Activated CD4-positive, alpha-beta T cell treated with anti-CD3 and anti-CD28 coated beads for 36 hours (primary cell): ENCODE measurements at regions not wholly inside any gene's neighbourhood (a gene's known extent, or its start where the extent isn't known, plus 50 kb on each side); places are given as distances from the start of the nearest gene placed in this dataset.

Source experiments
- ATAC-seq: fragments of 200-7000 bp; cut with Tn5 transposase; one replicate; pipeline ENCODE4 v1.10.0; 2021; ENCODE audit warnings: mild to moderate bottlenecking, moderate library complexity
- CTCF ChIA-PET: fragments of 350-600 bp; sonication (Branson Sonifier 250); formaldehyde crosslinking; loops from one replicate; lab custom pipeline; 2021; ENCODE audit warnings: antibody characterized with exemption; lab: Charles Lee
- POLR2A ChIA-PET: fragments of 350-600 bp; sonication (Branson Sonifier 250); formaldehyde crosslinking; loops from one replicate; lab custom pipeline; 2021; ENCODE audit warnings: antibody characterized with exemption, inconsistent platforms; lab: Charles Lee
- DNase-seq: peaks from one replicate; pipeline ENCODE4 v3.0.0-alpha.2; 2020
- H3K27ac Mint-ChIP-seq: one replicate; pipeline ENCODE4 v1.8.0; 2021; ENCODE audit warnings: mixed read lengths
- H3K27me3 Mint-ChIP-seq: one replicate; pipeline ENCODE4 v1.8.0; 2021; ENCODE audit warnings: mixed read lengths
- H3K36me3 Mint-ChIP-seq: one replicate; pipeline ENCODE4 v1.8.0; 2021; ENCODE audit warnings: low read depth, mixed read lengths
- H3K4me1 Mint-ChIP-seq: one replicate; pipeline ENCODE4 v1.8.0; 2021; ENCODE audit warnings: mixed read lengths
- H3K4me3 Mint-ChIP-seq: one replicate; pipeline ENCODE4 v1.8.0; 2021; ENCODE audit warnings: mild to moderate bottlenecking, moderate library complexity, mixed read lengths
- H3K9me3 Mint-ChIP-seq: one replicate; pipeline ENCODE4 v1.8.0; 2021; ENCODE audit warnings: low read depth, mixed read lengths
- intact Hi-C, 2 experiments: fragments of 100-400 bp; cut with DNase I in 1 of 2; cut with micrococcal nuclease in 1 of 2; formaldehyde crosslinking; loops; one replicate each; pipeline versions ENCODE4 v1.14.2 to v1.15.1; 2022 to 2024; cut with DNase I, micrococcal nuclease

DNA sequence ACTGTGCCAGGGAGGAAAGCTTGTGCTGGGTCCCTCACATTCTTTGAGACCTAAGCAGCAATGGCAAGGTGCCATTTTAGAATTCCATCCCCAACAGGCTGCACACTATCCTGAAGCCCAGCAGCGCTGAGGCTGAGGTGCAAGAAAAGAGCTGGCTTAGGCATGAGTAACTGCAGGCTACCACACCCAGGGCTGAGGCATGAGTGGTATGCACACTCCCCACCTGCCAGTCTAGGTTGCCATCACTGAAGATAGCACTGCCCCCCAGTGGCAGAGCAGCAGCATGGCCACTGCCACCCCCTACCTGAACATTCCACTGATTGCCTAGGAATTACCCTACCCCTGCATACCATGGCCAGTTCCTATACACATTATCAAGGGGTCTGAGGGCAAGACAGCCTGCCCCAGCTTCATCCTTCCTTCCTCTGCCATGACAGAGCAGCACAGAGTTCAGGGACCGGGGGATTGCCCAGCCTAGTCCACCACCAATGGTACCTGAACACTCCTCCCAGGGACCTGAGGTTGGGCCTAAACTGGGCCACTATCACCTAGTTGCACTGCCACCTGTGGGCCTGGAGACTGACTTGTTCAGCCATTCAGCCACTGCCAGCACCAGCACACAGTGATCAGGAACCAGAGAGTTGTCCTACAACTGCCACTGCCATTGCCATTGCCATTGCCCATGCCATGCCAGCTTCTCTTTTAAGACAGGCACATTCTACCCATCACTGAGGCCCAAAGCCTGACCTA is 129.8 kb downstream of the SATB1 start:
- intact Hi-C loops, result loop anchor here in 1 of 2 experiments (1.0 kb wide), 1 partner anchor 401 kb away; no protein-coding TSS in a partner anchor
- H3K27me3 Mint-ChIP-seq, result no peaks in the 10 kb centered on the region
- H3K4me1 Mint-ChIP-seq, result no peaks in the 10 kb centered on the region
- no peak overlapping the region for H3K4me3 Mint-ChIP-seq
- peaks cover 10% of the 10 kb centered on the region for H3K9me3 Mint-ChIP-seq
- H3K36me3 Mint-ChIP-seq, result peaks cover 7% of the 10 kb centered on the region
- peak; percentile 71 for DNase-seq
- ChIA-PET POLR2A (no interaction called here), CTCF (interaction anchor here (0.5 to 1.4 kb wide), 8 partner anchors 67 to 657 kb away, joined by 3 to 4 read pairs (median 3); no protein-coding TSS in a partner anchor)
- peak; percentile 89 for ATAC-seq
- no peak overlapping the region for H3K27ac Mint-ChIP-seq

DNA sequence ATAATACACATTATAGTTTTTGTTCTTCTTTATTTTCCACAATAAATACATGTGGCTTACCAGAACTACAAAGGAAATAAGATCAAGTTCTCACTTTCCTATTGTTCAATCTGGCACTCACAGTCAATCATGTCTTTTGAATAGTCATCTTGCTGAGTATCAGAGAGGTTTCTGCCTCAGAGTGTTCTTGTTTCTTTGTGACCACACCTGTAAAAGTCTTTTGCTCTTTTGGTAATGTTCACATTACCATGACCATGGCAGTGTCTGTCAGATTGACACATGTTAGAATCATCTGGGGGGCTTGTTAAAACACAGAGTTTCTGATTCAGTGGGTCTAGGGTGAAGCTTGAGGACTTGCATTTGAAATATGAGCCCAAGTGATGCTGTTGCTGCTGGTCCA is 135.0 kb downstream of the SATB1 start:
- intact Hi-C loops, result no loop called here
- ChIA-PET POLR2A (no interaction called here), CTCF (no interaction called here)
- H3K27me3 Mint-ChIP-seq, result no peaks in the 10 kb centered on the region
- no peaks in the 10 kb centered on the region for H3K9me3 Mint-ChIP-seq
- no peaks in the 10 kb centered on the region for H3K36me3 Mint-ChIP-seq
- peak; percentile 19 for ATAC-seq
- H3K27ac Mint-ChIP-seq, result no peak overlapping the region
- H3K4me1 Mint-ChIP-seq, result no peaks in the 10 kb centered on the region
- no peak overlapping the region for H3K4me3 Mint-ChIP-seq
- no peak for DNase-seq

DNA sequence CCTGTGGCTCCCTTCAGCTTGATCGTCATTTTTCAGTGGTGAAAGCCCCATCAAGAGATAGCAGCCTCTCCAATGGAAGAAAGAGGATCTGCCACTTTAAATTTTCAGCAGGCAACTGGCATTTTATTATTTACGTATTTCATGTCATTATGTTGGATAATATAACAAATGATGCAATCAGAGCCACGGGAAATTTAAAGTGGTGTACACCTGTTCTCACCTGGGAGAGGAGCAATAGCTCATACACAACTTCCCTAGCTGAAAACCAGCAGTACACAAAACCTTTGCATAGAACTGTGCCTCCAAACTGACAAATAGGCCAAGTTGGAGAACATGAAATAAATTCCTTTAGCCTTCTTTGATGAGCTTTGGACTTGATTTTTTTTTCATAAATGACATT is 136.9 kb downstream of the SATB1 start:
- POLR2A ChIA-PET, result no interaction called here
- H3K4me3 Mint-ChIP-seq, result no peak overlapping the region
- CTCF ChIA-PET, result interaction anchor here (1.5 to 1.6 kb wide), 2 partner anchors 18 to 448 kb away, joined by 3 to 4 read pairs; no protein-coding TSS in a partner anchor
- no peak for DNase-seq
- ATAC-seq, result no peak
- H3K4me1 Mint-ChIP-seq, result no peaks in the 10 kb centered on the region
- H3K9me3 Mint-ChIP-seq, result no peaks in the 10 kb centered on the region
- no peak overlapping the region for H3K27ac Mint-ChIP-seq
- no peaks in the 10 kb centered on the region for H3K36me3 Mint-ChIP-seq
- intact Hi-C loops, result no loop called here
- no peaks in the 10 kb centered on the region for H3K27me3 Mint-ChIP-seq

DNA sequence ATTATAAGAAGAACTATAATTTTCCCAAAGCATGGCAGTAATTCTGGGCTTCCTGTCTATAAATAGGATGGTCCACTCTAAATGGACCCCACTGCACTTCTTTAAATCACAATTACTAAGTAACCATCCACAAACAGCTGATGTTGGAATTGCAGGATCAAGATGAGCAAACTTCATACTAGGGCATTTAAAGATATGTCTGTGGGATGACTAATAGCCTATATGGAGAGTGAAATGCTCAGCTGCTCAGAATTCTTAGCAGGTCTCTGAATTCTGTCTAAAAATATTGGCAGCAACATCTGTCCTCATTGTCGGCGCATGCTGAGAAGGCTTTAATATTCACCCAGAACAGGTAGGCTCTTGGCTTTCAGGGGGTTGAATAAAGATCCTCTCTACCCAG is 140.4 kb downstream of the SATB1 start:
- no peak overlapping the region for H3K27ac Mint-ChIP-seq
- no peak overlapping the region for H3K4me3 Mint-ChIP-seq
- DNase-seq, result no peak
- no peaks in the 10 kb centered on the region for H3K36me3 Mint-ChIP-seq
- CTCF ChIA-PET, result no interaction called here
- no peaks in the 10 kb centered on the region for H3K4me1 Mint-ChIP-seq
- no peaks in the 10 kb centered on the region for H3K9me3 Mint-ChIP-seq
- intact Hi-C loops, result no loop called here
- POLR2A ChIA-PET, result no interaction called here
- ATAC-seq, result no peak
- peaks cover 4% of the 10 kb centered on the region for H3K27me3 Mint-ChIP-seq

DNA sequence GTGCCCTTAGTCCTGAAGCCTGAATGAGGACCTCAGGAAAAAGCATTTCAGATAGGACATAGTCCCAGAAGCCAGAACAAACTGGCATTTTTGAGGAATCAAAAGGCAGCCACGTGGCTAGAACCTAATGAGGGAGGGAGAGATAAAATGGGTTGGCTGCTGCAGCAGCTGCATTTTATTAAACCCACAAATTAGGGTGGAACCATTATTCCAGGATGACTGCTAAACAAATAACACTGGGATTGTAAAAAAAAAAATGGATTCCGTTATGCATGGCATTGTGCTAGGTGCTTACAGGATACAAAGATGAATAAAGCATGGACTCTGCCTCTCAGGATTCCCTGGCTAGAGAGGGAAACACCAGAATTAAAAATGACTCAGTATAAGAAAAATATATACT is 141.5 kb downstream of the SATB1 start:
- ChIA-PET POLR2A (no interaction called here), CTCF (no interaction called here)
- no peak overlapping the region for H3K27ac Mint-ChIP-seq
- H3K36me3 Mint-ChIP-seq, result no peaks in the 10 kb centered on the region
- no peaks in the 10 kb centered on the region for H3K4me1 Mint-ChIP-seq
- no peak overlapping the region for H3K4me3 Mint-ChIP-seq
- H3K9me3 Mint-ChIP-seq, result no peaks in the 10 kb centered on the region
- no peak for DNase-seq
- no peak for ATAC-seq
- intact Hi-C loops, result no loop called here
- peaks cover 4% of the 10 kb centered on the region for H3K27me3 Mint-ChIP-seq

DNA sequence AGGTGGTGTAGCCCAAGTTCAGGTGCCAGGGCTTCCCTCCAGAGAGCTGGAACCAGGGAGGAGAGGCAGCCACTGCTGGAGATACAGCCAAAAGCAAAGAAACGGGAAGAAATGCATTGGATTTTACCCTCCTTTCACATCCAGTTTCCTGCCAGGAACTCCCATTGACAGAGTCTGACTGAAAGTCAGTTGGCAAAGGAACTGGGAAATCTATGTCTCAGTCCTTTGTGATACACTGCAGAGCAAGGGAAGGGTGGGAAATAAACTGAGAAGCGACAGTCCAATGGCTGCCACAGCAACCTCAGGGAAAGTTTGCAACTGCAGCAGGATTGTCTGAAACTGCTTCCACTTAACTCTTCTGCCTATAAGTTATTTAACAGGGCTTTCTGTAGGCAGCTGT is 142.6 kb downstream of the SATB1 start:
- ATAC-seq (no peak), DNase-seq (no peak)
- no peaks in the 10 kb centered on the region for H3K4me1 Mint-ChIP-seq
- intact Hi-C loops, result no loop called here
- H3K36me3 Mint-ChIP-seq, result no peaks in the 10 kb centered on the region
- peaks cover 4% of the 10 kb centered on the region for H3K27me3 Mint-ChIP-seq
- no peak overlapping the region for H3K4me3 Mint-ChIP-seq
- H3K27ac Mint-ChIP-seq, result no peak overlapping the region
- CTCF ChIA-PET, result no interaction called here
- POLR2A ChIA-PET, result no interaction called here
- no peaks in the 10 kb centered on the region for H3K9me3 Mint-ChIP-seq

DNA sequence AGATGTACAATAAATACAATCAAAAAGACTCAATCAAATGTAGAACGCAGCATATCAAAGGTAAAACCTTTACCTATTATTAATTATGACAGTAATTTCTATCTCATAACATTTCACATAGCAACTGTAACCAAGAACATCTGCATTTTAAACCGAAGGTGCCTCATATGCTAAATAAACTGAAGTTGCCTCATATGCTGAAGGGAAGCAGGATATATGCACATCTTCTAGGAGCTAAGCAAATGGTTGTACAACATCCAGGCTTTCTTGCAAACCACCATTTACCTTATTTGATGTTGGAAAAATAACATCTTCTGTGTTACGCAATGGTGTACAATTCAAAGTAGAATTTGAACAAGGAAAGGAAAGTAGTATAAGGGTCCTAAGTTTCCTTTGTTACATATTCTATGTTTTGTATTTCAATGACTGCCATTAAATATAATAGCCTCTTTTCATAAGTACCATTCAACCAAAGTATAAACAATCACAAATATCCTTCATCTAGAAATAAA is 145.9 kb downstream of the SATB1 start:
- H3K27me3 Mint-ChIP-seq, result peaks cover 4% of the 10 kb centered on the region
- H3K4me1 Mint-ChIP-seq, result no peaks in the 10 kb centered on the region
- DNase-seq, result no peak
- ChIA-PET CTCF (no interaction called here), POLR2A (no interaction called here)
- no peak overlapping the region for H3K27ac Mint-ChIP-seq
- intact Hi-C loops, result no loop called here
- H3K9me3 Mint-ChIP-seq, result no peaks in the 10 kb centered on the region
- no peak for ATAC-seq
- no peak overlapping the region for H3K4me3 Mint-ChIP-seq
- no peaks in the 10 kb centered on the region for H3K36me3 Mint-ChIP-seq

DNA sequence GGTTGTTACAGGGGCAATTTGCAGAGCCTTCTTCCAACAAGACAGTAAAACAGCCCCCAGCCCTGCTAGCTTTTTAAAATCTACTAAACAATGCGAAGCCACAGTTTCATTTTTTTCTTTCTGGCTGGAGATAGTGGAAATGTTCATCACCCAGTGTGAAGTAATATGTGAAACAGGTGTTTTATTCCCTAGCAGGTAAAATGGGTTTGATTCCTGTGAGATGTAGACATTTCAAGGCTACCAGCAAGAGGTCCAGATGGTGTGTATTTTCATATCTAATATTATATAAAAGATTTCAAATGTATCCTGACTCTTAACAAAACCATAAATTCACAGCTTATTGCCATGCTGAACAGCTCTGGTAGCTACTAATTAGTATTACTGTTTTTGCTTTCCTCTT is 160.3 kb downstream of the SATB1 start:
- ChIA-PET CTCF (interaction anchor here (0.7 kb wide), 1 partner anchor 417 kb away, joined by 3 read pairs; no protein-coding TSS in a partner anchor), POLR2A (no interaction called here)
- Mint-ChIP-seq H3K4me3 (no peak overlapping the region), H3K9me3 (no peaks in the 10 kb centered on the region), H3K36me3 (no peaks in the 10 kb centered on the region), H3K27me3 (no peaks in the 10 kb centered on the region), H3K27ac (no peak overlapping the region), H3K4me1 (peaks cover 4% of the 10 kb centered on the region)
- intact Hi-C loops, result no loop called here
- ATAC-seq (no peak), DNase-seq (no peak)

DNA sequence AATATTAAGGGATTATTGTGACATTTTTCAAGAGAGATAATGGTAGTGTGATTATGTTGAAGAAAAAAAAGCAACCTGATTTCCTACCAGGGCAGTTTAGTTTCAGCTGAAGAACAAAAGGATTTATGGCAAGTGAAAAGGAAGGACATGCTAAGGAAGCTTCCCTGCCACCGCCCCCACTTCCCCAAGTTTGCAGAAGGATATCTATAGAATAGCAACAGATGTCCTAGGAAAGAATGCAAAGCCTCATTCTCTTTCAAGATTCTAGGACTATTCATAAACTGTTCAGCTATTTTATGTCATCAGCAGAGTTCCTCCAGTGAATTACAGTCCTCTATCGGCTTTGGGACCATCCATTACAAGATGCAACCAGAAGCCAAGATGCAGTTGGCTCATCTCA is 160.8 kb downstream of the SATB1 start:
- DNase-seq (no peak), ATAC-seq (no peak)
- Mint-ChIP-seq H3K4me1 (peaks cover 3% of the 10 kb centered on the region), H3K9me3 (no peaks in the 10 kb centered on the region), H3K4me3 (no peak overlapping the region), H3K36me3 (no peaks in the 10 kb centered on the region), H3K27me3 (no peaks in the 10 kb centered on the region), H3K27ac (no peak overlapping the region)
- intact Hi-C loops, result no loop called here
- ChIA-PET CTCF (interaction anchor here (0.7 kb wide), 1 partner anchor 416 kb away, joined by 3 read pairs; no protein-coding TSS in a partner anchor), POLR2A (no interaction called here)

DNA sequence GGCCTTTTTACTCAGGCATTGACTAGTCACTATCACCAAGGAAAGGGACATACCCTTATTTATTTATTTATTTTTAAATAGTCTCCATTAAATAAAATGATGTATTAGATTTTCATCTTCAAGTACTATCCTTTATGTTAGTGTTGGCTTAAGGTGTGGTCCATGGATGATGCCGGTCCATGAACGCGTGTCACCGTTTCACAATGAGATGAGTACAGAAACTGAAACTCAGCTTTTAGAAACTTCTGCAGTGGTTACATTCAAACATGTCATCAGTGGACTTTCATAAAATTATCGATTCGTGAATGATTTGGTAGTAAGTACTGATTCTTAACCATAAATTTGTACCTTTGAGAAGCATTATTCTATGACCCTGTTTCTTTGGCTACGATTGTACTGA is 166.6 kb downstream of the SATB1 start:
- Mint-ChIP-seq H3K27ac (no peak overlapping the region), H3K4me1 (no peaks in the 10 kb centered on the region), H3K9me3 (no peaks in the 10 kb centered on the region), H3K4me3 (no peak overlapping the region), H3K36me3 (no peaks in the 10 kb centered on the region), H3K27me3 (peaks cover 3% of the 10 kb centered on the region)
- intact Hi-C loops, result no loop called here
- ATAC-seq, result no peak
- peak; percentile 7 for DNase-seq
- CTCF ChIA-PET, result no interaction called here
- POLR2A ChIA-PET, result no interaction called here

DNA sequence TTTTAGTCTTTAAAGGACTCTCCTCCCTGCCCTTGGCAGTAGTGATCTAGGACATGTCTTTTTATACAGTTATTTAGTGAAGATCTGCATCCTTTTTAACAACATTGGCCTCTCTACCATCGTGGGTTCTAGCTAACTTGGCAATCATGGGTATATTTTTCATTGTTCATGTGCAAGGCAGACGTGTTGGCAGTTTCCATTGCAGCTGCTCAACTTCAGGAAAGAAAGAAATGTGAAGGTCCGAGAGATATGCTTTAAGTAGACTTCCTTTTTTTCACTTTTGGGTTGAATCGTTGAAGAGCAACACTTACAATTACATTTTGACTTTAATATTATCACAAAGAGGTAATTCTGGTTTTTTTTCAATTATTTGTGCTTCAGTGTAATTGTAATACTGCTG is 172.6 kb downstream of the SATB1 start:
- POLR2A ChIA-PET, result no interaction called here
- CTCF ChIA-PET, result interaction anchor here (0.5 kb wide), 1 partner anchor 493 kb away, joined by 3 read pairs; no protein-coding TSS in a partner anchor
- Mint-ChIP-seq H3K9me3 (no peaks in the 10 kb centered on the region), H3K27me3 (peaks cover 3% of the 10 kb centered on the region), H3K4me3 (no peak overlapping the region), H3K36me3 (no peaks in the 10 kb centered on the region), H3K4me1 (no peaks in the 10 kb centered on the region), H3K27ac (no peak overlapping the region)
- DNase-seq (no peak), ATAC-seq (no peak)
- intact Hi-C loops, result no loop called here

DNA sequence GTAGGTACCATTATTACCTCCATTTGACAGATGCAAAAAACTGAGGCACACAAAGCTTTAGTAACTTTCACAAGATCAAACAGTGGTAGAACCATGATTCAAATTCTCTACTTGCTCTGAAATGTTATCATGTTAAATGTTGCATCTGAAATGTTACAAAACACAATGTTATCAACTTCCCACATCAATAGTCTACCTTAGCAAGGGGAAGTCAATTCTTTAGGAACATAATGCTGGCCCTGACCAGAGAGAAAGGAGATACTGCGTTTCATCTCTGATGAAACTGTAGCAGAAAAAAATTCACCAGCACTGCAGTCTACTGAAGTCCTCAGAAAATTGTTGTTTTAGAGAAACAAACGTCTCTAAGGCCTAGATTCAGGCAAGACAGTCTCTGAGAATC is 174.1 kb downstream of the SATB1 start:
- intact Hi-C loops, result no loop called here
- H3K27me3 Mint-ChIP-seq, result peaks cover 3% of the 10 kb centered on the region
- no peaks in the 10 kb centered on the region for H3K36me3 Mint-ChIP-seq
- no peaks in the 10 kb centered on the region for H3K4me1 Mint-ChIP-seq
- no peak for DNase-seq
- ChIA-PET POLR2A (no interaction called here), CTCF (interaction anchor here (0.7 to 1.1 kb wide), 2 partner anchors 11 to 17 kb away, joined by 3 read pairs; no protein-coding TSS in a partner anchor)
- H3K4me3 Mint-ChIP-seq, result no peak overlapping the region
- no peak overlapping the region for H3K27ac Mint-ChIP-seq
- ATAC-seq, result no peak
- H3K9me3 Mint-ChIP-seq, result no peaks in the 10 kb centered on the region
